ENCODE measurements at regions not wholly inside any gene's neighbourhood (a gene's known extent, or its start where the extent isn't known, plus 50 kb on each side); places are given as distances from the start of the nearest gene placed in this dataset.

GRCh38 chr5:3268760-3269330 is 326.8 kb upstream of the IRX1 start:
- DNase-seq = no peak

- no peak for DNase-seq
Measured at GRCh38 chr5:3266861-3267260, 328.8 kb upstream of the IRX1 start.

- DNase-seq = no peak
Measured at GRCh38 chr5:3265936-3266335, 329.7 kb upstream of the IRX1 start.

- DNase-seq = no peak
Measured at GRCh38 chr5:3265131-3265885, 330.3 kb upstream of the IRX1 start.

- DNase-seq = no peak
Measured at GRCh38 chr5:3262451-3262850, 333.2 kb upstream of the IRX1 start.

GRCh38 chr5:3261081-3261480 is 334.6 kb upstream of the IRX1 start:
- DNase-seq = no peak

- no peak for DNase-seq
Measured at GRCh38 chr5:3258050-3258449, 337.6 kb upstream of the IRX1 start.

- DNase-seq = no peak
Measured at GRCh38 chr5:3252235-3252634, 343.4 kb upstream of the IRX1 start.

- no peak for DNase-seq
Measured at GRCh38 chr5:3251784-3252183, 343.8 kb upstream of the IRX1 start.

- DNase-seq = no peak
Measured at GRCh38 chr5:3249401-3249800, 346.2 kb upstream of the IRX1 start.

- DNase-seq = no peak
Measured at GRCh38 chr5:3237276-3237868, 358.3 kb upstream of the IRX1 start.

GRCh38 chr5:3234566-3234965 is 361.1 kb upstream of the IRX1 start:
- no peak for DNase-seq

- no peak for DNase-seq
Measured at GRCh38 chr5:3230941-3231340, 364.7 kb upstream of the IRX1 start.

GRCh38 chr5:3230254-3230653 is 365.4 kb upstream of the IRX1 start:
- no peak for DNase-seq

GRCh38 chr5:3226196-3226920 is 369.3 kb upstream of the IRX1 start:
- DNase-seq = no peak

- DNase-seq = no peak
Measured at GRCh38 chr5:3225201-3225960, 370.3 kb upstream of the IRX1 start.

- DNase-seq = no peak
Measured at GRCh38 chr5:3222924-3223323, 372.7 kb upstream of the IRX1 start.

- no peak for DNase-seq
Measured at GRCh38 chr5:3221432-3221831, 374.2 kb upstream of the IRX1 start.

GRCh38 chr5:3220638-3221288 is 374.9 kb upstream of the IRX1 start:
- DNase-seq = no peak

- no peak for DNase-seq
Measured at GRCh38 chr5:3220201-3220600, 375.4 kb upstream of the IRX1 start.

- no peak for DNase-seq
Measured at GRCh38 chr5:3218916-3219650, 376.5 kb upstream of the IRX1 start.

All from EL (cell line).